SU-DHL-6 (cell line): ENCODE measurements at regions not wholly inside any gene's neighbourhood (a gene's known extent, or its start where the extent isn't known, plus 50 kb on each side); places are given as distances from the start of the nearest gene placed in this dataset.
"Not testable (repeated sequence)": the region's sequence is repeated elsewhere in the genome, so short reads cannot be mapped to it uniquely, and the experiment has no call there.

Experiments used
- EZH2phosphoT487 ChIP-seq: fragments of 200-600 bp; sonication (generic), shearing (Covaris generic); conservative IDR thresholded peaks from 2 replicates; pipeline ENCODE4 v1.6.1; 2018; ENCODE audit warnings: mild to moderate bottlenecking, antibody characterized with exemption, low read length, moderate library complexity, mixed read lengths
- TF ChIP-seq, protein P1 (sequence below): fragments of 200-600 bp; sonication (generic); IDR thresholded peaks from one replicate; pipeline ENCODE4 v1.5.1; 2017; ENCODE audit warnings: antibody characterized with exemption, mild to moderate bottlenecking, low read length, moderate library complexity; ENCODE audit not compliant: insufficient read depth, poor library complexity, severe bottlenecking

DNA sequence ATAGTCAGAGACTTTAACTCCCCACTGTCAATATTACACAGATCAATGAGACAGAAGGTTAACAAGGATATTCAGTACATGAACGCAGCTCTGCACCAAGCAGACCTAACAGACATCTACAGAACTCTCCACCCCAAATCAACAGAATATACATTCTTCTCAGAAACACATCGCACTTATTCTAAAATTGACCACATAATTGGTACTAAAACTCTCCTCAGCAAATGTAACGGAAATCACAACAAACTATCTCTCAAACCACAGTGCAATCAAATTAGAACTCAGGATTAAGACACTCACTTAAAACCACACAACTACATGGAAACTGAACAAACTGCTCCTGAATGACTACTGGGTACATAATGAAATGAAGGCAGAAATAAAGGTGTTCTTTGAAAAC lies 341.3 kb upstream of the PTGER4 start:
- TF ChIP-seq, protein P1, sequence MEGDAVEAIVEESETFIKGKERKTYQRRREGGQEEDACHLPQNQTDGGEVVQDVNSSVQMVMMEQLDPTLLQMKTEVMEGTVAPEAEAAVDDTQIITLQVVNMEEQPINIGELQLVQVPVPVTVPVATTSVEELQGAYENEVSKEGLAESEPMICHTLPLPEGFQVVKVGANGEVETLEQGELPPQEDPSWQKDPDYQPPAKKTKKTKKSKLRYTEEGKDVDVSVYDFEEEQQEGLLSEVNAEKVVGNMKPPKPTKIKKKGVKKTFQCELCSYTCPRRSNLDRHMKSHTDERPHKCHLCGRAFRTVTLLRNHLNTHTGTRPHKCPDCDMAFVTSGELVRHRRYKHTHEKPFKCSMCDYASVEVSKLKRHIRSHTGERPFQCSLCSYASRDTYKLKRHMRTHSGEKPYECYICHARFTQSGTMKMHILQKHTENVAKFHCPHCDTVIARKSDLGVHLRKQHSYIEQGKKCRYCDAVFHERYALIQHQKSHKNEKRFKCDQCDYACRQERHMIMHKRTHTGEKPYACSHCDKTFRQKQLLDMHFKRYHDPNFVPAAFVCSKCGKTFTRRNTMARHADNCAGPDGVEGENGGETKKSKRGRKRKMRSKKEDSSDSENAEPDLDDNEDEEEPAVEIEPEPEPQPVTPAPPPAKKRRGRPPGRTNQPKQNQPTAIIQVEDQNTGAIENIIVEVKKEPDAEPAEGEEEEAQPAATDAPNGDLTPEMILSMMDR = not testable (repeated sequence)
- TF ChIP-seq EZH2phosphoT487 = not testable (repeated sequence)
